IMR-90 (cell line): ENCODE measurements at regions not wholly inside any gene's neighbourhood (a gene's known extent, or its start where the extent isn't known, plus 50 kb on each side); places are given as distances from the start of the nearest gene placed in this dataset.

Experiments
- ATAC-seq: fragments of 200-7000 bp; cut with Tn5 transposase; 2 replicates; pipeline ENCODE4 v1.9.1; 2020; ENCODE audit warnings: low read depth, mild to moderate bottlenecking, moderate library complexity
- BruUV-seq: library from RNA; stranded (reverse); fragments of 400-500 nt; replicated peaks from 2 replicates; lab custom pipeline; 2021; lab: Mats Ljungman, UMichigan
- CTCF ChIA-PET: fragments of 300-600 bp; formaldehyde crosslinking; extraction: SDS; loops from one replicate; lab custom pipeline; 2021; ENCODE audit warnings: antibody characterized with exemption; lab: Yijun Ruan, JAX
- POLR2A ChIA-PET: fragments of 300-600 bp; sonication (Branson Sonifier 250); formaldehyde crosslinking; loops from one replicate; lab custom pipeline; 2022; ENCODE audit warnings: antibody characterized with exemption; ENCODE audit not compliant: unreplicated experiment; lab: Charles Lee
- DNase-seq: peaks from one replicate; pipeline ENCODE4 v3.0.0; 2013
- H2AFZ ChIP-seq: replicated peaks from 2 replicates; pipeline ENCODE3; 2013; ENCODE audit warnings: low read length, mild to moderate bottlenecking; ENCODE audit not compliant: poor library complexity
- H2AK5ac ChIP-seq: 2 replicates; pipeline ENCODE4 v1.6.1; 2013; ENCODE audit warnings: low read depth, low read length, inconsistent platforms
- H2AK9ac ChIP-seq: replicated peaks from 2 replicates; pipeline ENCODE3; 2013; ENCODE audit warnings: mild to moderate bottlenecking, low read depth, low read length, moderate library complexity; ENCODE audit not compliant: poor library complexity
- H2BK120ac ChIP-seq: 2 replicates; pipeline ENCODE4 v1.6.1; 2013; ENCODE audit warnings: low read depth, low read length, inconsistent platforms
- H2BK15ac ChIP-seq: 3 replicates; pipeline ENCODE4 v1.6.1; 2013; ENCODE audit warnings: low read depth, low read length, inconsistent platforms
- H2BK20ac ChIP-seq: 2 replicates; pipeline ENCODE4 v1.6.1; 2013; ENCODE audit warnings: low read depth, mild to moderate bottlenecking, inconsistent platforms, low read length, moderate library complexity
- H2BK5ac ChIP-seq: 2 replicates; pipeline ENCODE4 v1.6.1; 2013; ENCODE audit warnings: mild to moderate bottlenecking, low read depth, low read length, inconsistent platforms; ENCODE audit not compliant: poor library complexity, severe bottlenecking
- H3K14ac ChIP-seq: replicated peaks from 2 replicates; pipeline ENCODE4 v1.6.1; 2013; ENCODE audit warnings: low read depth, low read length, inconsistent platforms
- H3K18ac ChIP-seq: 2 replicates; pipeline ENCODE4 v1.6.1; 2013; ENCODE audit warnings: low read depth, low read length, control low read depth
- H3K23ac ChIP-seq: 2 replicates; pipeline ENCODE4 v1.6.1; 2013; ENCODE audit warnings: low read depth, low read length, inconsistent platforms
- H3K27ac ChIP-seq: 2 replicates; pipeline ENCODE4 v1.5.1; 2013; ENCODE audit warnings: mild to moderate bottlenecking, control low read depth, low read length; ENCODE audit not compliant: insufficient read depth
- H3K27me3 ChIP-seq: 2 replicates; pipeline ENCODE4 v1.6.1; 2013; ENCODE audit warnings: low read length; ENCODE audit not compliant: control insufficient read depth, insufficient read depth
- H3K36me3 ChIP-seq: 2 replicates; pipeline ENCODE4 v1.6.1; 2013; ENCODE audit warnings: low read length, mixed read lengths; ENCODE audit not compliant: control insufficient read depth, insufficient read depth
- H3K4ac ChIP-seq: 2 replicates; pipeline ENCODE4 v1.6.1; 2013; ENCODE audit warnings: low read depth, low read length, inconsistent platforms
- H3K4me1 ChIP-seq: 2 replicates; pipeline ENCODE4 v1.6.1; 2013; ENCODE audit warnings: low read length, mixed read lengths; ENCODE audit not compliant: control insufficient read depth, insufficient read depth
- H3K4me2 ChIP-seq: 2 replicates; pipeline ENCODE4 v1.6.1; 2013; ENCODE audit warnings: low read depth, mild to moderate bottlenecking, control low read depth, low read length, moderate library complexity
- H3K4me3 ChIP-seq: 2 replicates; pipeline ENCODE4 v1.5.1; 2013; ENCODE audit warnings: low read depth, mild to moderate bottlenecking, control low read depth, low read length, moderate library complexity; ENCODE audit not compliant: insufficient read depth
- H3K56ac ChIP-seq: 2 replicates; pipeline ENCODE4 v1.6.1; 2013; ENCODE audit warnings: low read length, inconsistent platforms; ENCODE audit not compliant: insufficient read depth; ENCODE audit errors: extremely low read depth
- H3K79me1 ChIP-seq, 2 experiments: 2 replicates each; pipeline ENCODE4 v1.6.1; 2013; ENCODE audit warnings: low read length in 2 of 2, inconsistent platforms in 1 of 2, low read depth in 1 of 2
- H3K9ac ChIP-seq: 2 replicates; pipeline ENCODE4 v1.6.1; 2013; ENCODE audit warnings: low read depth, low read length, control low read depth
- H3K9me1 ChIP-seq: 2 replicates; pipeline ENCODE4 v1.6.1; 2013; ENCODE audit warnings: low read length, inconsistent platforms; ENCODE audit not compliant: insufficient read depth
- H3K9me3 ChIP-seq: 2 replicates; pipeline ENCODE4 v1.6.1; 2013; ENCODE audit warnings: low read length; ENCODE audit not compliant: control insufficient read depth, insufficient read depth
- H4K20me1 ChIP-seq: 2 replicates; pipeline ENCODE4 v1.6.1; 2013; ENCODE audit warnings: low read length, inconsistent platforms; ENCODE audit not compliant: insufficient read depth
- H4K5ac ChIP-seq: 2 replicates; pipeline ENCODE4 v1.6.1; 2013; ENCODE audit warnings: mild to moderate bottlenecking, low read depth, low read length, control low read depth
- H4K8ac ChIP-seq, 2 experiments: 2 replicates each; pipeline ENCODE4 v1.6.1; 2013; ENCODE audit warnings: low read depth in 2 of 2, low read length in 2 of 2, control low read depth in 1 of 2, inconsistent platforms in 1 of 2
- H4K91ac ChIP-seq: 2 replicates; pipeline ENCODE4 v1.6.1; 2013; ENCODE audit warnings: low read depth, low read length, inconsistent platforms; ENCODE audit not compliant: insufficient read depth
- CHD1 ChIP-seq: IDR thresholded peaks from 2 replicates; pipeline ENCODE4 v1.6.1; 2012; ENCODE audit warnings: low read depth, low read length, improper control_type of control experiment
- ELK1 ChIP-seq: fragments of 150-350 bp; IDR thresholded peaks from 2 replicates; pipeline ENCODE4 v1.6.1; 2016; ENCODE audit warnings: low read depth, mild to moderate bottlenecking, low read length, moderate library complexity, borderline replicate concordance
- MAFK ChIP-seq: IDR thresholded peaks from 2 replicates; pipeline ENCODE4 v1.6.1; 2012; ENCODE audit warnings: low read depth, low read length, improper control_type of control experiment
- RAD21 ChIP-seq: IDR thresholded peaks from 2 replicates; pipeline ENCODE4 v1.6.1; 2012; ENCODE audit warnings: low read length, improper control_type of control experiment
- SMC3 ChIP-seq: fragments of 150-350 bp; IDR thresholded peaks from 2 replicates; pipeline ENCODE4 v1.6.1; 2016; ENCODE audit warnings: low read depth, mild to moderate bottlenecking, antibody characterized with exemption, low read length, moderate library complexity
- WGBS, 2 experiments: methylation state at CpG; one replicate each; pipeline versions ENCODE4 v1.1.5 to v1.1.7; 2013; ENCODE audit warnings: missing lambda C conversion rate in 2 of 2; ENCODE audit not compliant: insufficient read length in 1 of 2; ENCODE audit errors: extremely low coverage in 2 of 2; 5-methylcytosine and 5-hydroxymethylcytosine counted together
- dilution Hi-C: fragments of 300-500 bp; cut with HindIII; formaldehyde crosslinking; loops from one replicate; pipeline ENCODE4 v1.14.3; 2018; ENCODE audit warnings: low sequenced_read_pairs; ENCODE audit not compliant: unreplicated experiment
- in situ Hi-C: fragments of 300-500 bp; cut with MboI; formaldehyde crosslinking; loops from 3 replicates; pipeline ENCODE4 v1.14.3; 2019; ENCODE audit warnings: low sequenced_read_pairs, inconsistent platforms, mixed read lengths
- intact Hi-C: fragments of 100-400 bp; cut with micrococcal nuclease; formaldehyde crosslinking; loops from 2 replicates; pipeline ENCODE4 v1.10.0; 2022

- H3K4me3 ChIP-seq: no peak overlapping the region
- H2BK20ac ChIP-seq: no peak overlapping the region
- no peak overlapping the region for H4K8ac ChIP-seq
- no peak overlapping the region for H3K4me2 ChIP-seq
- H3K56ac ChIP-seq: no peak overlapping the region
- H3K27ac ChIP-seq: no peak overlapping the region
- H4K91ac ChIP-seq: no peak overlapping the region
- ATAC-seq: no peak
- in situ Hi-C loops (no loop called here), intact Hi-C loops (no loop called here), dilution Hi-C loops (no loop called here)
- H2AFZ ChIP-seq: no peak overlapping the region
- H2BK5ac ChIP-seq: no peak overlapping the region
- TF ChIP-seq MAFK (no peak), RAD21 (no peak), SMC3 (no peak), ELK1 (no peak), CHD1 (no peak)
- no peaks in the 10 kb centered on the region for H3K9me1 ChIP-seq
- no CpG with 5 or more reads among the region's 7 CpGs for WGBS, 2 experiments
- no TSS peak for BruUV-seq
- no peak overlapping the region for H3K14ac ChIP-seq
- no peak overlapping the region for H3K23ac ChIP-seq
- H3K4me1 ChIP-seq: no peaks in the 10 kb centered on the region
- CTCF ChIA-PET: interaction anchor here (1.6 kb wide), 1 partner anchor 15 kb away, joined by 3 read pairs; no protein-coding TSS in a partner anchor
- H4K5ac ChIP-seq: no peak overlapping the region
- H3K36me3 ChIP-seq: no peaks in the 10 kb centered on the region
- H2BK15ac ChIP-seq: no peak overlapping the region
- H2BK120ac ChIP-seq: no peak overlapping the region
- no peaks in the 10 kb centered on the region for H4K20me1 ChIP-seq
- H3K4ac ChIP-seq: no peak overlapping the region
- no peak overlapping the region for H2AK5ac ChIP-seq
- H3K9ac ChIP-seq: no peak overlapping the region
- H3K27me3 ChIP-seq: peaks cover 1% of the 10 kb centered on the region; the same call in 1 of the 2 replicates
- H3K18ac ChIP-seq: no peak overlapping the region
- H2AK9ac ChIP-seq: no peak overlapping the region
- POLR2A ChIA-PET: no interaction called here
- H3K9me3 ChIP-seq: peaks cover 17% of the 10 kb centered on the region
- H3K79me1 ChIP-seq: no peaks in the 10 kb centered on the region
- no peak for DNase-seq
These were observed 204.1 kb upstream of the BMPER start for GRCh38 chr7:33701189-33701740.
